ENCODE measurements at regions not wholly inside any gene's neighbourhood (a gene's known extent, or its start where the extent isn't known, plus 50 kb on each side); places are given as distances from the start of the nearest gene placed in this dataset.

- TF ChIP-seq EP300 (IDR thresholded peaks at IDR 0.05) = no peak
- H3K27ac ChIP-seq = peak overlapping the region; percentile 76
- WGBS = 90% methylated on average over 1 of the region's 1 CpG
- no peak overlapping the region for H3K4me3 ChIP-seq
- no peaks in the 10 kb centered on the region for H3K27me3 ChIP-seq
- DNase-seq (ENCODE audit: low spot score in 2 of 2) = no peak
- peaks cover 13% of the 10 kb centered on the region for H3K4me1 ChIP-seq
- H3K36me3 ChIP-seq = no peaks in the 10 kb centered on the region
- no peaks in the 10 kb centered on the region for H3K9me3 ChIP-seq
Measured at GRCh38 chr2:19122220-19122619, 236.2 kb downstream of the OSR1 start.

GRCh38 chr2:19120941-19121750, 237.3 kb downstream of the OSR1 start:
- TF ChIP-seq CTCF (IDR thresholded peaks at IDR 0.05) (no peak), POLR2A (IDR thresholded peaks at IDR 0.05) (no peak), EP300 (IDR thresholded peaks at IDR 0.05) (no peak), POLR2AphosphoS5 (IDR thresholded peaks at IDR 0.05) (peak in 1 of 3 donors; percentile 75)
- H3K36me3 ChIP-seq = no peaks in the 10 kb centered on the region
- H3K4me3 ChIP-seq = no peak overlapping the region
- no peaks in the 10 kb centered on the region for H3K9me3 ChIP-seq
- H3K27me3 ChIP-seq = no peaks in the 10 kb centered on the region
- DNase-seq (ENCODE audit: low spot score in 2 of 2) = peak; percentile 66 to 79
- peaks cover 13% of the 10 kb centered on the region for H3K4me1 ChIP-seq
- 47% methylated on average over 12 of the region's 12 CpGs for WGBS
- peak overlapping the region; percentile 76 for H3K27ac ChIP-seq

GRCh38 chr2:19120181-19120580, 238.2 kb downstream of the OSR1 start:
- WGBS = 85% methylated on average over 5 of the region's 5 CpGs

GRCh38 chr2:19119326-19120001, 239.0 kb downstream of the OSR1 start:
- DNase-seq (ENCODE audit: low spot score in 2 of 2) = no peak
- Histone ChIP-seq H3K36me3 (no peaks in the 10 kb centered on the region), H3K27ac (no peak overlapping the region), H3K27me3 (no peaks in the 10 kb centered on the region), H3K4me1 (peaks cover 13% of the 10 kb centered on the region), H3K4me3 (no peak overlapping the region), H3K9me3 (no peaks in the 10 kb centered on the region)
- 69% methylated on average over 3 of the region's 3 CpGs for WGBS
- no peak for TF ChIP-seq CTCF (IDR thresholded peaks at IDR 0.05)

More at GRCh38 chr2:19120181-19120580, 238.2 kb downstream of the OSR1 start:
- Histone ChIP-seq H3K9me3 (no peaks in the 10 kb centered on the region), H3K4me3 (no peak overlapping the region), H3K27me3 (no peaks in the 10 kb centered on the region), H3K27ac (no peak overlapping the region), H3K4me1 (peaks cover 13% of the 10 kb centered on the region), H3K36me3 (no peaks in the 10 kb centered on the region)
- DNase-seq (ENCODE audit: low spot score in 2 of 2) = no peak
- TF ChIP-seq CTCF (IDR thresholded peaks at IDR 0.05) = no peak
- no peak for TF ChIP-seq POLR2AphosphoS5 (IDR thresholded peaks at IDR 0.05)
- no peak for TF ChIP-seq EP300 (IDR thresholded peaks at IDR 0.05)
- TF ChIP-seq POLR2A (IDR thresholded peaks at IDR 0.05) = no peak

- no peaks in the 10 kb centered on the region for H3K27me3 ChIP-seq
- no peak overlapping the region for H3K4me3 ChIP-seq
- H3K4me1 ChIP-seq = peaks cover 13% of the 10 kb centered on the region
- 68% methylated on average over 4 of the region's 4 CpGs for WGBS
- no peak overlapping the region for H3K27ac ChIP-seq
- no peak for DNase-seq (ENCODE audit: low spot score in 2 of 2)
- H3K36me3 ChIP-seq = no peaks in the 10 kb centered on the region
- TF ChIP-seq CTCF (IDR thresholded peaks at IDR 0.05) (no peak), EP300 (IDR thresholded peaks at IDR 0.05) (no peak), POLR2A (IDR thresholded peaks at IDR 0.05) (no peak), POLR2AphosphoS5 (IDR thresholded peaks at IDR 0.05) (no peak)
- no peaks in the 10 kb centered on the region for H3K9me3 ChIP-seq
Measured at GRCh38 chr2:19116918-19117317, 241.5 kb downstream of the OSR1 start.

Measured in suprapubic skin (tissue), 4 donors.